HG02885 (cell line): ENCODE measurements at regions not wholly inside any gene's neighbourhood (a gene's known extent, or its start where the extent isn't known, plus 50 kb on each side); places are given as distances from the start of the nearest gene placed in this dataset.

ENCODE experiments used
- ATAC-seq: cut with Tn5 transposase; IDR thresholded peaks from one replicate; pipeline ENCODE4 v1.9.1; 2021; ENCODE audit warnings: mild to moderate bottlenecking; ENCODE audit not compliant: unreplicated experiment, poor library complexity

DNA sequence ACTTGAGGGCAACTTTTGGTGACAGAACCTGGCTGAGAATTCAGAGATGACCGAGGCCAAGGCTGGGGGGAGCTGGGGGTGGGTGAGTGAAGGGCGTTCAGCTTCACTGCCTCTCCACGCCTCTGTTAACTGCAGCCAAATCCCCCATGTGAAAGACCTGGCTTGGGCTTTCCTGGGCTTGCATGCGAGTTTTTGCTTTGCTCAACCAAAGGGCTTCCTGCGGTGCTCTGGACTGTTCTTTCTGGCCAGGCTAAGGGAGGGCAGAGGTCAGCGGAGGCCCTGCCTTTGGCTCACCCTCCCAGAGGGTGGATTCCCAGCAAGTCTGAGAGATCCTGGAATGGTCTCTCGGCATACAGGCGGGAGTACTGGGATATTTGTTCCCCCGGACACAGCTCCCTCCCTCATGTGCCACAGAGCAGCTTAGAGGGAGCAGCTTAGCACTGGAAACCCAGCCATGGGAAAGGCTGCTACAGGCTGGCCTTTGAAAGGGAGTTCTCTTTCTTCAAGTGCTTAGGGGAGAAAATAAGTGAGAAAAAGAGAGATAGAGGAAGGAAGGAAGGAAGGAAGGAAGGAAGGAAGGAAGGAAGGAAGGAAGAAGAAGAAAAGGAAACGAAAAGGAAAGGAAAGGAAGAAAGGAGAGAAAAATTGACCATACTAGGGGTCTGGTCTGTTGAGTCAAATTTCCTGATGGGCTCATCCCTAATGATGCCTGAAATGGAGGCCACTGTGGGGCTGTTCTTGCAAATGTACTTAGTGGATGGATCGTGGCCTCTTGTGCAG lies 158.8 kb downstream of the FGF18 start:
- no peak for ATAC-seq

DNA sequence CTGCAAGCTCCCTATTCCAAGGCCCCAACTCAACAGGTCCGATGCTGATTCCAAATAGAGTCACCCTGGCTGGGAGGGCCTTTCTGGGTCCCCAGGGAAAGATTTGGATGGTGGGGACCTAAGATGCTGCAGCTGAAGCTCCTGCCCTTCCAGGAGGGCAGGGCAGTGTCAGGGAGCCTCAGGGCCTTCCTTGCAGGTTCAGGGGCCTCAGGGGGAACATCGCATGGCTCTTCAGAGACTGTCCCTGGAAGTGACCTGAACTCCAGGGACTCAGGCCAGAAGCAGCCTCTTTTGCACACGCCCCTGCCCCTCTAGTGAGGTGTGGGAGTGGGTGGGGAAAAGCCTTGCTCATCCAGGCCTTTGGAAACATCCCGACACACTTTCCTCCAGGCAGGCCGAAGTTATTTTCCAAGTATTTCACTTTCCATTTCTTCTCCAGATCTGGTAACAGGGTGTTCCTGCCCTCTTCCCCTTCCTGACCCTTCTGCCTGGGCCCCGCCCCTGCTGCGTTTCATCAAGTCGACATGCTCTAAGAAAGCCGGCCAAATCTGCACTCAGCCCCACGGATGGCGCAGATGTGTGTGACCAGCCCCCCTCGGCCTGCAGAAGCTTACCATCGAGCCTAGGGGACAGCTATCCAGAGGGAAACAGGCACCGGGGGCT lies 159.5 kb downstream of the FGF18 start:
- ATAC-seq, result no peak

DNA sequence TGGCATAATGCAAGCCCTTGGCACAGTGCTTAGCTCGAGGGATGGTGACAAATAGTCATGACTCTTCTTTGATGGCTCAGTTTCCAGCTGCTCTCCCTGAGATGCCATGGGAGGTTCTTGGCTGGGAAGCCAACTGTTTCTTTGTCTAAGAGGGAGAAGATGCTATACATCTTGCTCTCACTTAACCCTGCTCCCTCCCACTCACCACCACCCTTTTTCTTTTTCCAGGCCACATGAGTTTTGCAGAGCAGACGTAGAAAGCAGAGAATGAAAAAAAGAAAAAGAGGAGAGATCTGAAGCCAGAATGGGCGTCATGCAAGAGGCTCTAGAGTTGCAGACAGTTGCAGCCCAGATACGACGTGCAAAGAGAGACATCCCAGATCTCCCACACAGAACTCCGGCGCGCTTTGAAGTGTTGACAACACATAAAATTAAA lies 160.5 kb downstream of the FGF18 start:
- ATAC-seq, result no peak

DNA sequence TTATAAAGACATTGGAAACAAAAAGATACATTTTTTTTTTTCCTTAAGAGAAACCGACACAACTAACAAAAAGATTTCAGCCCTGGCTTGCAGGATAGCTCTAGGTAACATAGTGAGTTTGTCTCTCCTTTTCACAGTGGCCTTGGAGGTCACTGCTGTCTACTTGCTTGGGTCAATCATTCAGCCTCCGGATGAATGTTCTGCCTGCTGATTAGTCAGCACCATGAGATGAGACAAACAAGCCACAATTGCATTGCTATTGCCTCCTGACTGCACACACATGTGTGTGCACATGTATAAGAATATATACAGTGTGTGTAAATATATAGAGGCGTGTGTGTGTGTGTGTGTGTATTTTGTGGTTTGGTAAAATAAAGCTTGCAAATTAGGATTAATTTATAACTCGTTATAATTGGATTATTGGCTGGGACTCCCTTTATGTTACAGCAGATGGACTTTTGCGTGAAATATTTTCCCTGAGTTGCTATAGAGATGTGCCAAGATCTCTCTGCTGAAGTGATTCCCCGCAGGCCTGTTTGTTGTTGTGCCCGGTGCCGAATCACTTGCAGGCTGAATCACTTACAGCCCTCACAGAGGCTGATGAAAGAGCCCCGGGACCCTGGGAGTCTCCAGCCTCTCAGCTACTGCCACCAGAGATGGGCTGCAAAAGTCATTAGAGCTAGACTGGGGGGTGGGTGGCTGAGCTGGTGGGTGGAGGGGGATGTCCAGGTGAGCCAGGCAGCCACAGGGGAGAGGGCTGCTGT lies 161.2 kb downstream of the FGF18 start:
- ATAC-seq, result no peak

DNA sequence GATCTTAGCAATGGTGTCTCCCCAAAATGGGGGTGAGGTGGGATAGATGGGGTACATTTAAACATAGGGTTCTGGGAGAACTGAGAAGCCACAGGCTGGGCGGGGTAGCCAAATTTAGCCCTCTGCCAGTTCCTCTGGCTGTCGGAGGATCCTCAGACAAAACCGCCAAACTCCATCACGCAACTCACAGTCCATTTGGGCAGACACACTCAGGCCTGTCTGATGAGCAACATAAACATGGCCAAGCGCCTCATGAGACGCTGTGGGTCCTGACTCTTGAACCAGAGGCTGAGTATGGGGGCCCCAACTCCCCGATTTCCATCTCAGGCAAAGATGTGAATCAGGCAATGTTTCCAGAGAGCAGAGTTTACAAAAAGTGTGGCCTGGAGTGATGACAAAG lies 162.3 kb downstream of the FGF18 start:
- no peak for ATAC-seq

DNA sequence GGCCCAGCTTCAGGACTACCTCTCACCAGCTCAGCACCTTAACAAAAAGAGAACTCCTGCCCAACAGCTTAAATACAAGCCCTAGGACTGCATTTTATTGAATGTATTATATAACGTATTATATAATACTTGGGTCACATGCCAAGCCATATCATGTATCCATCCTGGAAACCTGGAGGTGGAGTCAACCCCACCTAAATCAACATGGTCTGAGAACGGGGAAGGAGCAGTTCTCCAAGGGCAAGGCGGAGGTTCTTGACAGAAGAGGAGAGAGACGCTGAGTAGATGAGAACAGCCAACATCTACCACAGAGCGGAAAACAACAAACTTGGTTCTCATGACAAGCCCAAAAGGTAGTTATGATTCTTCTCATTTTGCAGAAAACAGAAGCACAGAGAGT lies 163.4 kb downstream of the FGF18 start:
- ATAC-seq, result no peak

DNA sequence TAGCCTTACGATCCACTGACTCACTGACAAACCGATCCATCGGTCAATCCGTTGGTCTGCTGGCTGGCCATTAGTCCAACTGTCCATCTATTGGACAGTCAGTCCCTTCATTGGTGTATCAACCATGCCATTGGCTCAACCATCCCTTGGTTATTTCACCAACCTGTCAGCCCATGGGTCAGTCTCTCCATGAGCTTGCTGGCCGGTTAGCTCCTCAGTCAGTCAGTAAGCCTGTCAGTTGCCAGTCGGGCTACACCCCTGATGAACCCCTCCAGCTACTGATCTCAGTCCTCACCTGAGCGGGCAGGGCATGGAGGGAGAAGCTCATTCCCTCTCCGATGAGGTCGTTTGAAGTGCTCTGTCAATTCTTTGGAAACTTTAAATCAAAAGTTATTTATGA lies 166.5 kb downstream of the FGF18 start:
- ATAC-seq, result no peak

DNA sequence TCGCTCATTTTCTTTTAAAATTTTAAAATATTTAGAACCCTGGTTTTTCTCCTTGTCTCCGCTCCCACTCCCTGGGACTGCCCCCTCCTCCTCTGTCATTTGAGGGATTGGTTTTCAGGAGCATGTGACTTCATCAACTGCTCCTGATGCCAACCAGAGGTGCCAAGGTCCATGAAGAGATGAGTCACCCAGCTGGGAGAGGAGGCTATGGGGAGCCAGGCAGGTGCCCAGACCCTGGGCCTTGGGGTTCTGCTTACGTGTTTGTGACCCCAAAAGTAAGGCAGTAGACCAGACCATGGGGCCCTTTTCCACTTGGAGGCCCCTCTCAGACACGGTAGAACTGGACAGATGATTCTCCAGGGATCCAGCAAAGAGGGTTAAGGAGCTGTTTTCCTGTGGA lies 167.0 kb downstream of the FGF18 start:
- ATAC-seq, result no peak

DNA sequence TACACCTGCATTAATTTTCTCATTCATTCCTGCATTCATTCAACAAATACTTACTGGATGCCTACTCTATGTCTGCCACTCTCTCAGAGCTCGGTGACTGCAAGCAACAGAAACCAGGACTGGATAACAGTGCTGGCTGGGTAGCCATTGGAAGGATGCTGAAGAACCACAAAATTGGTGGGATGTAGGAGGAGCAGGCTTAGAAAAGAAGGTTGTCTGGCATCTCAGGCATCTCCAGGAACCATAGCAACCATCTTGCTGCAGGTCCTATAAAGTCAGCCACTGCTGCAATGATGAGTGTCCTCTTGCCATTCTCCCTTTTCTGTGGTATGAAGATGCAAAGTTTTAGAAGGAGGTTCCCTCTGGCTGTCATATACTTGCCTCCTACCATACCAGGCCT lies 168.6 kb downstream of the FGF18 start:
- ATAC-seq, result no peak

DNA sequence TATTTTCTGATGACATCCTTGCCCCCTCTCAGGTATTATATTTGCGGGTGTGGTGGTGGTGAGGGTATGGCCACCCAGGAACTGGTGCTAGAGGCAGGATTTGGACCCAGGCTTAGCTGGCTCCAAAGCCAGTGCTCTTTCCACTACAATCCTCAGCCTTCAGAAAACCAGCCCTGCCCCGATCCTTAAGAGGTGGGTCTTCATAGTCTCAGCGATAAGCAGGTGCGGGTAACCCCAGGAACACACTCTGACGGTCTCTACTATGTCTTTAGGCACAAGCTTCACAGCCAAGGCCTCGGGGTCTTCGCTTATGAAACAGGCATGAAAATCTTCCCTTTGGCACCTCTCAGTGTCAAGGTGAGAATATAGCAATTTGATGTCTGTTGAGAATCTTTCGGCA lies 169.3 kb downstream of the FGF18 start:
- ATAC-seq, result no peak

DNA sequence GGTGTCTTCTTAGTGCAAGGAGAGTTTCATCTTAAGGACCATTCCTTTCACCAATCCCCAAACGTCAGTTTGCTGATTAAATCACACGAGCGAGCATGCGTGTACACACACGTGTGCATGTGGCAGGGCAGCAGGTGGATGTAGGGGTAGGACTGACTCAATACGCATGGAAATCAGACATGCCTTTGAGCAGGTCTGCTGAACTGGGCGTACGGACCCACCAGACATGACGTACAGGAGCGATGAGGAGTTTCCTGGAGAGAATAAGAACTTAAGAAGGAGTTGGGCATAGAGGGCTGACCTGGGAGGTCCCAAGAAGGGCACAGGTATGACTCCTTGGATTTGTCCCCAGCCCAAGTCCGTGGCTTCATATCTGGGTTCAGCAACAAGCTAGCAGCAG lies 170.0 kb downstream of the FGF18 start:
- no peak for ATAC-seq

DNA sequence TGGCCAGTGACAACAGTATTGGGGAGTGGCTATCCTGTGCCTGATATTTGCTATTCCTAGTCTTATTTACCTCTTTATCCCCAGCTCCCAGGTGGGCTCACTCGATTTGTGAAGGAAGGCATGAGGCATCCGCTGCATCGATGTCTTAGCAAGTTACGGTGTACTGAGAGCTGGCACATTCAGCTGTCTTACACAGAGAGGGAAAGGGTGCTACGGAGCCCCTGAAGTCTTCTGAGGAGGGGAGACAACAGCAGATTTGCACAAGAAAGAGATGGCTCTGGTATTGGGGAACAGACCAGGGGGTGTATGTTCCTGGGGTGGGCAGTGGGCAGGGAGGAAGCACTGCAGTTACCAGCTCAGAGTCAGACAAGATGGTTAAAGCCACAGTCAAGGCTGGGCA lies 172.6 kb downstream of the FGF18 start:
- ATAC-seq, result no peak

DNA sequence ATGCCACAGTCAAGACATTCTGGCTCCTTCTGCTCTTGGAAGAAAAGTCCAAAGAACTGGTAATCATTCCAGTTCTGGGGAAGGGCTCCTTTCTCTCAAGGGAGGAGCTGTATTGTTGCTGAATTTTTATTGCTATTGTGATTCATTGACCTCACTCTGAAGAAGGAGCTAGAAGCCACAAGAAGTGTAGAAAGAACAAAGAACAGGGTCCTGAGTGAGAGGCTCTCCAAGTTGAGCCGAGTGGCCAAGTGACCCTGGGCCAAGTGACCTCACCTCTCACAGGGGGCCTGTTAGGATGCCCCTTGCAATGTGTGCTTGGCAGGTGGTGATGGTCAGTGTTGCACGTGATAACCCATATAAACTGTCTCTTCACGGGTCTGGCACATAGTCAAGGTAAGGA lies 173.3 kb downstream of the FGF18 start:
- no peak for ATAC-seq

DNA sequence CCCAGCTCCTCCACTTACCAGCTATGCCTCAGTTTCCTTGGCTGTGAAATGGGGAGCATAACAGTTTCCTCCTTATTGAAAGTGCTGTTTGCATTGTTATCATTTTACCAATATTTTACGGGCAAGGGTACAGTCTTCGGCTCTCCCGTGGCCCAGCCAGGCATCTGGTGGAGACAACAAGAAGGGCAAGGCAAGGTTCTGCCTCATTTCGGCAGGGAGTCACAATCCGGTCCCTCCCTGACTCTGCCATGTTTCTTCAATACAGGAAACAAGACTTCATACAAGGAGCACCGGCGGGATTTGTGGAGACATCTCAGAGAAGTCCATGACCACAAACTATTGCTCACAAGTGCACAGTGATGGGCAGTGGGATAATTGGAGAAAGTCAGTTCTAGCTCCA lies 174.0 kb downstream of the FGF18 start:
- no peak for ATAC-seq

DNA sequence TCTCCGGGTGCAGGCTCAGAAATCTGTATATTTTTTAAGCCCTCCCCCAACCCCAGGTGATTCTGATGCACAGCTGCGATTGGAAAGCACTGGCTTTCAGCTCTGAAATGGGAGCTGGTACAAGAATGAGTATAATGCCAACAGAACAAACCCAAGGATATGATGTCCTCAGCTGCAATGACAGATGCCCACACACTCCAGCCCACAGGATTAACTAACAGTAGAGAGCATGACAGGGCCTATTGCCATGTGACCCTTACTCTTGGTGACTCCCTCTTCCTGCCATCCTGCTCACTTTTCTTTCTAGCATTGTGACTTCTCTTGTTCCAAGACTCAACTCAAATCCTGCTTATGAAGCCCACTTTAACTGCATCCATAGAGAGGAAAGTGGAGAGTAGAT lies 174.5 kb downstream of the FGF18 start:
- no peak for ATAC-seq

DNA sequence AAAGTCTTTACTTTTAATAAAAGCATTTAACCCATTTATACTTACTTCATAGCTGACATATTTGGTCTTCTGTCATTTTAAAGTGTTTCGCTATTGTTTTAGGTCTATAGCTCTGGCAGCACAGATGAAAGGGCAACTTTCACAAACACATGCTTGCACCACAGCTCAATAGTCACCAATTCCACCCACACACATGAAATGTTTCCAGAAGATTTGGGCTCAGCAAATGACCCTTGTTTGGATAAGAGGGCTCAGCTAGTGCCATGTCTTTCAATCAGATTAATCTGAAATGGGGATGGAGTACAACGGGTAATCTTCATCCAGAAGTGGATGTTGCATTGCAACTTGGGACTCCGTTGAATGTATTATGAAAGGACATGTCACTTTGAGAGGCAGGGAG lies 176.0 kb downstream of the FGF18 start:
- no peak for ATAC-seq

DNA sequence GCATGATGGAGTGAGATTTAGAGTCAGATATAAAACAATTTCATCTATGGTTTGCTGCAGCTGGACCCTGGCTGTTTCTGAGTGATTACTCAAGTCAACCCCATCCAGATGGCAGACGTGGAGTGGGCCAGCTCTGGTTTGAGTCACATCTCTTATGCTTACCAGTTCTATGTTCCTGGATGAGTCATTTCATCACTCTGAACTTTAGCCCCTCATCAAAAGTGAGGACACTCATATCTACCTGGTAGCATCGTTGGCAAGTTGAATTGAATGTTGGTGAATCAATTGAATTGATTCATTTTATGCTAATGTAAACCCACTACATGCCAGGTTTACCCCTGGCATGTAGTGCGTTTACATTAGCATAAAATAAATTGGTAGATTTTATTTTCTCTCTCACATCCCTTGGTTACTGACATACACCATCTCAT lies 176.4 kb downstream of the FGF18 start:
- no peak for ATAC-seq

DNA sequence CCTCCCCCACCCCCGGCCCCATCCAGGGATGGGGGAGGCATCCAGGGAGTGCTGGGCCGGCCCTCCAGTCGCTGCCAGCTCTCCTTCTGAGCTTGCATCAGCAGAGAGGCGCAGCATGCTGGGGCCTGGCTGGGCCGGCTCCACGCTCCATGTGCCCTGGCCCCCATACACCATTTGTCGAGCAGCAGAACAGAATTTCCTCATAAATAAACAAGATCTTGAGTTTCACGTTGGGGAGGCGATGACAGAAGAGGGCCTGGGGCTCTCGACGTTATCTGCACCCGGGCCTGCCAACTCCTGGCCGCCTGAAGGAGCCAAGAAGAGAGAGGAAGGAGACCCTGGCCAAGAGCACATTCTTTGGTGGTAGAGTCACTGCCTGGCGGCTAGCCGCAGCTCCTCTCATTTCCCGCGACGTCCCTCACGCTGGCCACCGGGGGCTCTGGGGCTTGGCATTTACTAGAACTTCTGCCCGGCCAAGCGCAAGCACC lies 177.0 kb downstream of the FGF18 start:
- ATAC-seq, result no peak

DNA sequence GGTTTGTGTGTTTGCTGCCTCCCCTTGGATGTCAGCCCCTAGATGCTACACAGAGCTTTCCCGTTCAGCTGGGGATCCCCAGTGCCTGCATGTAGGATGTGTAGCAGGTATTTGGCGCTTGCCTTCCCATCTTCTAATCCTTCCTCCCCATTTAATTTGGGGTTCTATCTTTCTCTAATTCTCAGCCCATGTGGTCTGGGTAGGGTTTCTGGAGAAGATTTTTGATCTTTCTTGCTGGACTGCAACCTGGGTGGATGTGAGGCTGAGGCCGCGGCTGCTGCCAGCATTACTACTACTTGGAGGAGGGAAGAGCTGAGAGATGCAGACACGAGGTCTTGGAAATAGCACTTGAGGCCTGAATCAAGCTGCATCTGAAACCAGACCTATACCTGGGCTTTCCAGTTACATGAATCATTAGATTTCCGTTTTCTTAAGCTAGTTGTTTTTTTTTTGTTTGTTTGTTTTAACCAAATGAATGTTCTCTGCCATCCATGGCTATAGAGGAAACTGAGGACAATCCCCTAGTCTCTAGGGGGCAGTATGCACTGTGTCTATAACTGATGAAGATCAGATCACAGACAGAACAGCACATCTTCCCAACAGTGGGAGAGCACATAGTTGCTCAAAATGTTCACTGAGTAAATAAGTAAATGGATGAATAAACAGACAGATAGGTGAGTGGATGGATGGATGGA lies 178.6 kb downstream of the FGF18 start:
- ATAC-seq, result no peak

DNA sequence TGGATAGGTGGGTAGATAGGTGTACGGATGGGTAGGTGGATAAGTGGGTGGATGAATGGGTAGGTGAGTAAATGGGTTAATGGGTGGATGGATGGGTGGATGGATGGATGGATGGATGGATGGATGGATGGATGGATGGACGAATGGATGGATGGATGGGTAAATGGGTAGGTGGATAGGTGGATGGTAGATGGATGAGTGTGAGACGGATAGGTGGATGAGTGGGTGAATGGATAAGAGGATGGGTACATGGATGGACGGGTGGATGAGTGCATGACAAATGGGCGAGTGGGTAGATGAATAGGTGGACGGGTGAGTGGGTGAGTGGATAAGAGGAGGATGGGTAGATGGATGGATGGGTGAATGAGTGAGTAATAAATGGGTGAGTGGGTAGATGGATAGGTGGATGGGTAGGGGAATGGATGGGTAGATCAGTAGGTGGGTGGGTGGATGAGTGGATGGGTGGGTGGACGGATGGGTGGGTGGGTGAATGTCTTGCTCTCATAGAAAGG lies 179.2 kb downstream of the FGF18 start:
- no peak for ATAC-seq
